GM21786 (cell line): ENCODE measurements at regions not wholly inside any gene's neighbourhood (a gene's known extent, or its start where the extent isn't known, plus 50 kb on each side); places are given as distances from the start of the nearest gene placed in this dataset.

Experiments
- ATAC-seq: cut with Tn5 transposase; IDR thresholded peaks from one replicate; pipeline ENCODE4 v1.9.1; 2021; ENCODE audit not compliant: unreplicated experiment

DNA sequence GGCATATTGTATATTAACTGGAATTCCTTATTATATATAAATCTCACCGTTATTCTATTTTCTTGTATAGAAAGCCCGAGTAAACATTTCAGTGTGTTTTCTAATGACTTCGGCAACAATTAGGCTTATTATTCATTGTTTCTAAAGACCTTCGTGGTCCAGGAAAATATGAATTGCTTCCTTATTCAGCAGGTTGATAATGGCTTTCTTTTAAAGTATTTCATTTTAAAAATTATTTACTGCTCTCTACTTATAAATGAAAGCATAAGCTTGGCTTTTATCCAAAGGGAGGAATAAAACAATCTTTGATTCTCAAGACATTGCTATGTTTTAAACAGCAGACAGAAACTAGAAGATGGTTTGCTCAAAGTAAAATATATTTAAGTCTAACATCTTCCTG, 198.4 kb upstream of the RGS18 start:
- no peak for ATAC-seq

DNA sequence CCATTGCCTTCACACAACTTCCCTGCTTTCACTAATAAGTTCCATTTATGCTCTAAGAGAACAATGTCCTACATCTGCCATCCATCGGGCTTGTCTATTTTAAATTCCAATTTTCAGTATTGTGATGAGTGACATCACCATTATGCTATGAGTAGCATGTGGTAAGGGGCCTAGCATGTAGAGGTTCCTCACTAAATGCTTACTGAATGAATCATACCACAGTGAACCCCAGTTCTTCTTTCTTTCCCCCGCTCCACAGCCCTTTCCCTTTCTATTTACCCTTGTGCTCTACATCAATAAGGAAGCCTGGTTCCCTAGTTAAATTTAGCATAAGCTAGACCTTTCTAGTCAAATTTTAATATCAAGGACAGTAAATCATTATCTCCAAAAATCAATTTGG, 195.0 kb upstream of the RGS18 start:
- no peak for ATAC-seq

DNA sequence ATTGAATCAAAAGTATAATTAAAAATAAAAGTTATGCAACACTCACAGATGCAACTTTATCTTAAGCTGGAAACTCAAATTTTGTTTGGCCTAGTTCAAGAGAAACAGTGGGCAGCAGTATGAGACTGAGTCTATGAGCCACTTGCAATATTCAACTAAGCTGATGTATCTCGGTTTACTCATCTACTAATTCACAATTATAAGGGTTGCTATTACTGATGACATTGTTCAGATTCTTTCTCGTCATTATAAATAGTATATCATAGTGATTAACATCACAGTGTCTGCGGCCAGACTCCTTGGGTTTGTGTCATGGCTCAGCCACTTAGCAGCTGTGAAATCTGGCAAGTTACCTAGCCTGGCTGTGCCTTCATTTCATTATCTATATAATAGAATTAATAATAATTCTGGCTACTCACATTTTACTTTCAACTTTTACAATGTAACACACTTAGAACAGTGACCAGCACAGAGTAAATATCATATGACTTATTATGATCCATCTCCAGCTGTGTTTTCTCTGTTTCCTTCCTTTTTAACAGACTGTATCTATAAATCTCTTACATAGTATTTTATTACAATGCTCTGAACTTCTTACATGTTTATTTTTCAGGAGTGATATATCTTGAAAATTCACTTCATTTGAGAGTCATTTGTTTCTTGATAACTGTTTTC, 194.3 kb upstream of the RGS18 start:
- ATAC-seq: no peak

DNA sequence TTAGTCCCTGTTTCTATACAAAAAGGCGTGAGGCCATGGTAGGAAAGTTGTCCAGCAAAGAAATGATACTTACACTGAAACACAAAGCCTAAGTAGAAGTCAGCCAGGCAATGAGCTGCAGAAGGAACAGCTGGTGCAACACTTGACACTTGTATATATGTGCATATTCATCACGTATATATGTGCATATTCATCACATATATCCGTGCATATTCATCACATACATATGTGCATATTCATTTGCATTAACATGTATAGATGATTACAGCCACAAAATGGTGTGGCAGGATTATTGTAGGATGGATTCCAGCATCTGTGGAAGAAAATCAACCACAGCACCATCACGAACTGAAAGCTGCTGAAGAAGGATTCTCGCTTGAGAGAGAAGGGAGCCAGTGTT, 189.0 kb upstream of the RGS18 start:
- no peak for ATAC-seq

DNA sequence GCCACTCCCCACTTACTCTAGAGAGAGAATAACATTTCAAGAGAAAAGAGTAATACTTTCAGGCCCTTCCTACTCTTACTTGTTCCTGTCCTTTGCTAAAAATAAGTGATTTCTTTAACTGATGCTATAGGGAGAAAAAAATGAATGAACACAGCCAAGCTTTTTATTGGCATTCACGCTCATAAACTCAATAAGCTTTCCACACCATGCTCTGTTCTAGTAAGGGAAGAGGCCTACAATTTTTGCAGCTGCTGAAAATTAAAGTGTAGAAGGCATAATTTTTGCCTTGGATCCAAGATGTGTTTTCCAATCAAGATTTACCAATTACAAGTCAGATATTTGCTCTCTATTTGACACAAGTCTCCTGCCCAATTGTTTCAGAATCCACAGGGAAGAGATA, 188.1 kb upstream of the RGS18 start:
- no peak for ATAC-seq

DNA sequence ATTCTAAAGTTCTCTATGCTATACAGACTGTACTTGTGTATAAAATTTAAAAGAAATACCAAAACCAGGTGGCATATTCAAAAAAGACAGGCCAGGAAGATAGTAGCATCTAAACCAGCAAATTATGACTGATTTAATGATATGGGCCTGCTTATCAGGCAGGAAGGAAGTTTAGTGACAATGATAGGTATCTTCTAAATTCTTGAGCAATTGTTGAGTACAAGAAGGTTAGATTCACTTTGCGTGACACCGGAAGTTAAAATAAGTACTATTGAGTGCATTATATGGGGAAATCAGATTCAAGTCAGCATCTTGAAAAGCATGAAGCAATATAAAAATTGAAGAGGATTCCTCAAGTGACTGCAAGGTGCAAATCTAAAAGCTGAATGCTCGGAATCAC, 186.8 kb upstream of the RGS18 start:
- ATAC-seq: no peak

DNA sequence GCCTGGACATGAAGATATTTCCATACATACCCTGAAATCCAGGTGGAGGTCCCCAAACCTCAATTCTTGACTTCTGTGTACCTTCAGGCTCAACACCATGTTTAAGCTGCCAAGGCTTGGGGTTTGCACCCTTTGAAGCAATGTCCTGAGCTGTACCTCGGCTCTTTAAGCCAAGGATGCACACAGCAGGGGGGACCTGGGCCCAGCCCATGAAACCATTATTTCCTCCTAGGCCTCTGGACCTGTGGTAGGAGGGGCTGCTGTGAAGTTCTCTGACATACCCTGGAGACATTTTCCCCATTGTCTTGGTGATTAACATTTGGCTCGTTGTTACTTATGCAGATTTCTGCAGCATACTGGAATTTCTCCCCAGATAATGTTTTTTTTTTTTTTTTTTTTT, 184.3 kb upstream of the RGS18 start:
- no peak for ATAC-seq

DNA sequence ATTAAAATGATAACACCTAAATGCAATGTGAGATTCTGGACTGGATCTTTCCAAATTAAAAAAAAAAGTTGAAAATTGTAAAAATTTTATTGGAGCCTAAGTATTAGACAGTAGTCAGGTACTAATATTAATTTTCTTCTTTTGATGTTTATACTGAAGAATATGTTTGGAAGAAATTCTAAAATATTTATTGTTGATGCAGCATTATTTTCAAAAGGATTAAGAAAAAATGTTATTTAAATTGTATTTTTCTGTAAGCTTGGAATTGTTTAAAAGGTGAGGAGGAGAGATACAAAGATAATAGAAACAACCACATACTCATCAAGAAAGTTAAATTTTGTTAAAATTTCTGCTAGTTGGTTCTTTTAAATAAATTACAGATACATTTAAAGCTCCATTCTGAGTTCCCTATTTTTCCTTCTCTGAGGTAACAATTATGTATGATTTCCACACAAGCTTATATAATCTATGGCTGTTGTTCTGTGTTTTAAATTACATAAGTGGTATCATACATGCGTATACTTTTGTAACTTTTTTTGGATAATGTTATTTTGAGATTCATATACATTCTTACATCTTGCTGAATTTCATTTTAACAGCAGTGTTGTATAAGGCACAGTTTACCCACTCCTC, 180.3 kb upstream of the RGS18 start:
- no peak for ATAC-seq

DNA sequence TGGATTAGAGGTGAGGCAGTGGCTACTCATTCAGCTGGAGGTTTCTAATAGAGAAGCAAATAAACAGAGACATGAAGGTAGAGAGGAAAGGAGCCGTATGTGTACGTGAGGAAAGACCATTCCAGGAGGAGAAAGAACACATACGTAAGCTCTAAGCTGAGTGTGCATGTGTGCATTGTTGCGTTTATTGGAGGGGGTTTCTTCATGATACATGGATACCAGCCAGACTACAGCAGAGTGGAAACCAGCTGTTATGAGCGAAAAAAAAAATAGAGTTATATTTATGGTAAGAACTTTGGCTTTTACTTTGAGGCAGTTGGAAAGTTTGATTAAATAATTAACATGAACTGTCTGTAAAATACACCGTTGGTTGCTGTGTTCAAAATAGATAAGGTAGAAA, 173.4 kb upstream of the RGS18 start:
- no peak for ATAC-seq

DNA sequence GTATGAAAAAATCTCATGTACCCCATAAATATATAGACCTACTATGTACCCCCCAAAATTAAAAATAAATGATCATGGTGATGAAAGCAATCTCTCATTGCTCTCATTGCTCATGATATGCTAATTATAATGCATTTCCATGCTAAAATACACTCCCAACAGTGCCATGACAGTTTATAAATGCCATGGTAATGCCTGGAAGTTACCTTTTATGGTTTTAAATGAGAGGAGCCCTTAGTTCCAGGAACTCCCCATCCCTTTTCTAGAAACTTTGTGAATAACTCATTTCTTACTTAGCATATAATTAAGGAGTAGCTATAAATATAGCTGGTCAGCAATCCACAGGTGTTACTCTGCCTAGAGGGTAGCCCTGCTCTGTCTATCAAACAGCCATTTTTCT, 166.1 kb upstream of the RGS18 start:
- no peak for ATAC-seq

DNA sequence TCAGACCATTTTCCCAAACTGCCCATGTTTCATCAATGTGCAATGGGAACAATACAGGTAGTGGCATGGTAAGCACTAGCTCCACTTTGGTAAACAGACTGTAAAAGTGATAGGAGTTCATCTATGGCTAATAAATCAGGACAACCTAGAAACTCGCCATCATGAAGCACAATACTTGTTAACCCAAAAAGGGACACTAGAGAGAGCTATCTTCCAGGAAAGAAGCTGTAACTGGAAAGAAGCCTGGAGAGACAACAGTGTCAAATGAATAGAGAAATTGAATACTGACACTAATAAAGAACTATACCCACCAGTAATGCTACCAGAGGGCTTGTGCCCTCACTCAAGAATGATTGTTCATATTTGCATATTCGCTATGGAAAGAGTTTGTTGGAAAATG, 164.7 kb upstream of the RGS18 start:
- ATAC-seq: no peak

DNA sequence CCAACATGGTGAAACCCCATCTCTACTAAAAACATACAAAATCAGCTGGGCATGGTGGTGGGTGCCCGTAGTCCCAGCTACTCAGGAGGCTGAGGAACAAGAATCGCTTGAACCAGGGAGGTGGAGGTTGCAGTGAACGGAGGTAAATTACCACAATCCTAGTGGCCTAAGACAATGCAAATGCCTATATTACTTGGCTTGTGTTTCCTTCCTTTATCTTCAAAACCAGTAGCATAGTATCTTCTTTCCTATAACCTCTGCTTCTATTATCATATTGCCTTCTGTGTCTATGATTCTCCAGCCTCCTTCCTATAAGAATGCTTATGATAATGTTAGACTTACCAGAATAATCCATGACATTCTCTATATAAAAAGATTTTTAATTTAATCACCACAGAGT, 156.2 kb upstream of the RGS18 start:
- ATAC-seq: no peak

DNA sequence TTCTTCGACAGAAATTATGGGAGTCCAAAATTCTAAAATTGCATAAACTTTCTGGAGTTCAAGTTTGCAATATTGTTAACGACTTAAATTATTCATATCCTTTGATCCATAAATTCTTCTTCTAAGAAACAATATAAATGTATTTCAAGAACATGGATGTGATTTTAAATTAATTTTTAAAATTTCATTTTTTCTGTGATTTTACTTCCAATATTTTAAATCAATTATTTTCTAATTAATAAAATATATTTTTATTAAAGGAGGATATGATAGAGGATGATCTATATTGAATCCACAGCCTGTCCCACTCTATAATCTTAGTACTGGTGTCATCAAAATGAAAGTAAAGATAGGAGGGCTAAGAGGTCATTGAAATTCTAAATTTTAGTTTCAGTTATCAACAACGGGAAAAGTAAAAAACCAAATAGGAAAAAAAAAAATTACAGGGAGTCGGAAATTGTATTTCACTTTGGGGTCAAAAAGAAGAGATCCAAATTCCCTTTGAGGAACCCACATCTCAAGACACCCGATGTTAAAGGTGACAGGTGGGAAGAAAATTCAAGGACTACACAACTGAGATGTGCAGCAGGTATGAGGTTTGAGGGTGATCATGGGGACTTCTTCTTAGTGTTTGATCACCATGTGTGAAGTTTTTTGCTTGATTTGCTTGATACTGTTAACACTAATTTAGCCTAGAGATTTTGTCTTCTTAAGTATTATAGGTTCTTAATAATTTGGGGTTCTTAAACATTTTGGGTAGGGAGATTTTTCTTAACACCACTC, 154.8 kb upstream of the RGS18 start:
- no peak for ATAC-seq

DNA sequence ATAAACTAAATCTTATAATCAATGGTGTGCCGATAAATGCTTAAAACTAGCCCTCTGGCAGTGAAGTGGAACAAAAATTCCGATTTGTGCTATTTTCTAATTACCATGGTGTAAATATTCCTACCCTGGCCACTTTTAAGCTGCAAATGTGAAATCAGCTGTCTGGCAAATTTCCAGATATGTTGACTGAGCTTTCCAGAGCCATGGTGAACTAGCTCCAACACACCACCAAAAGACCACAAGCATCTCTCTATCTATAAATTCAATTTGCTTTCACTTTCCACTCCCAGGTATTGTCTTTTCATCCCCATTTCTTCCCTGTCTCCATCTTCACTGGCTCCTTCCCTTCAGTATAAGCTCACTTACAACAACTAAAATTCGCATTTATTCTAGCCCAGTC, 152.3 kb upstream of the RGS18 start:
- ATAC-seq: no peak

DNA sequence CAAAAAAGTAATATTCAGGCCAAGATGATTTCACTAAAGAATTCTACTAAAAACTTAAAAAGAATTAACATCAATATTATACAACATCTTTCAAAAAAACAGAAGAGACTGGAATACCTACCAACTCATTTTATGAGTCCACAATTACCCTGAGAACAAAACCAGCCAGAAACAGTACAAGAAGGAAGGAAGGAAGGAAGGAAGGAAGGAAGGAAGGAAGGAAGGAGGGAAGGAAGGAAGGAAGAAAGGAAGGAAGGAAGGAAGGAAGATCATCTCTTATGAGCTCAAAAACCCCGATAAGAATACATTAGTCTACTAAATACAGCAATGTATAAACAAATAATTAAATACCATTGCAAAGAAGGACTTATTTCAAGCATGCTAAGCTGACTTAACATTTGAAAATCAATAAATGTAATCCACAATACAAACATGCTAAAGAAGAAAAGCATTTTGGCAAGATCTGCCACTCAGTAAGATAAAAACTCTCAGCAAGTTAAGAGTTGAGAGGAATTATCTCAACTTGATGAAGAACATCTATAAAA, 149.9 kb upstream of the RGS18 start:
- ATAC-seq: no peak

DNA sequence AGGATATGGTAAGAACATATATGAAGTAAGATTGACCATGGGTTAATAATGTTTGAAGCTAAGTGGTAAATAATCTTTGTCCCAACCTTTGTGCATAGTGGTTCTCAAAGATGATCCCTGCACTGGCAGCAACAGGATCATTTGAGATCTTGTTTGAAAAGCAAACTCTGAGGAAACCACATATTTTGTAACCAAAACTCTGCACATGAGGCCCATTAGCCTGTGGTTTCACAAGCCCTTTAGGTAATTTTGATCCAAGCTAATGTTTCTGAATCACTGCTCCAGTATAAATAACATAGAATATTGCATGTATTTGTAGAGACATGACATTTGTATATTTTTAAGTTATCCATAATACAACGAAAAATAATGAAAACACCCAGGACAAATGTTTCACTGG, 147.9 kb upstream of the RGS18 start:
- ATAC-seq: no peak

DNA sequence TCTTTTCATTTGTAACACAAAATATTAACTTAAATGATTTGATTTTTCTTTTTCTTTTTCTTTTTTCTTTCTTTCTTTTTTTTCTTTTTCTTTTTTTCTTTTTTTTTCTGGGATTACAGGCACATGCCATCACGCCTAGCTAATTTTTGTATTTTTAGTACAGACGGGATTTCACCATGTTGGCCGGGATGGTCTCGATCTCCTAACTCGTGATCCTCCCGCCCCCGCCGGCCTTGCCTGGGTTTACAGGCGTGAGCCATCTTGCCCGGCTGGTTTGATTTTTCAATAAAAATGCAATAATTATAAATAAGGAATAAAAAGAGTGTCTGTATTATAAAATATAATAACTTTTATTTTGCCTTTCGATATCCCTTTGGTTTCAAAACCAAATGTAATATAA, 146.7 kb upstream of the RGS18 start:
- no peak for ATAC-seq

DNA sequence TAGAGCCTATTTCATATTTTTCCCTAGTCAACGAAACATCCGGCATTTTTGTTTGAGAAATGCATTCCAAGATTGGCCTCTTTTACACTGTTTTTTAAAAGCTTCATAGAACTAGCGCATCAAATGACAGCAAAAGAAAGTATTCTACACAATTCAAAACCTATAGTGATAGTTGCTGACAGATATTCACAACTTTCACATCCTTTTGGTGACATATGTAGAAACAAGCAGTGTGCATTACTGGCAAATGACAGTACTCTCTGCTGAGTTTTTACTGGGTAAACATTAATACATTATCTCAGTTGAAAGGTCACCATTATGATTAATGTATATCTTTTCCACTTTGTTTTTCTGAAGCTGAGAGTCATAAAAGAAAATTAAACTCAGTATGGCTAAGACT, 135.4 kb upstream of the RGS18 start:
- ATAC-seq: no peak

DNA sequence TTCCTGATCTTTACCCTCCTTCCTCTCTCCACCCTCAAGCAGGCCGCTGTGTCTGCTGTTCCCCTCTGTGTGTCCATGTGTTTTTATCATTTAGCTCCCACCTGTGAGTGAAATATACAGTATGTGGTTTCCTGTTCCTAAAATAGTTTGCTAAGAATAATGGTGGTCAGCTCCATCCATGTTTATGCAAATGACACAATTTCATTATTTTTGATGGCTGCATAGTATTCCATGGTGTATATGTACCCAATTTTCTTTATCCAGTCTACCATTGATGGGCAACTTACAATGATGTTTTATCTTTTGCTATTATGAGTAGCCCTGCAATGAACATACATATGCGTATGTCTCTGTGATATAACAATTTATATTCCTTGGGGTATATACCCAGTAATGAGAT, 133.4 kb upstream of the RGS18 start:
- ATAC-seq: no peak

DNA sequence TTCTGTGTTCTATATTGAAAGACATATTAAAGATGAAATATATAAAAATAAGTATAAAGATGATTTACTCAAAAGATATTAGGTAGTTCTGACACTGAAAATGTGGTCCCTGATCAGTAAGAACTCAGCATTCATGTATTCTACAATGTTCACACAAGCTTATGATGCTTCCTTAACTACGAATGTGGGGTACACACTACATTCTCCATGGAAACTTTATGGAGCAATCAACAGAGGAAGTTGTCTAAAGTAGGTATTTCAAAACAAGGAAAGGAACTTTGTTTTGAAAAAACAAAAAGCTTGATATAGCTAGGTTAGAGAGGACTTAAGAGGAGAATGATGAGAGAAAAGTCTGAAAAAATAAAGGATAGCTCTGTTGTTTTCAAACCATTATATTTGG, 119.7 kb upstream of the RGS18 start:
- ATAC-seq: no peak

DNA sequence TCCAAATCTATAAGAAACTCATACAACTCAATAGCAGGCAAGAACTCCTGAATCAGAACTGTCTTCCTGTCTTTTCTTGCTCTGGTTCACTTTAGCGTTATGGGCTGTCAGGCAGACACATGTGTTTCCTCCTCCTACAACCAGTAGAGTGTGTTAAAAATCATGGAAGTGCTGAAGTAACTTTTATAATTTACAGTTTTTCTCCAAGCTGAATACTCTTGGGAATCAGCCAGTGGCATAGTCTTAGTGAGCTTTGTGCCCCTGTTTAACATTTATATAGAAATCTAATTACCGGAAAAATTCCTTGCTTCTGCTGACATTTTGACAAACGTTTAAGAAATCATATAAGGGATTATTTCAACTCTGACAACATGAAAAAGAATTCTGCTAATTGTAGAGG, 113.1 kb upstream of the RGS18 start:
- no peak for ATAC-seq

DNA sequence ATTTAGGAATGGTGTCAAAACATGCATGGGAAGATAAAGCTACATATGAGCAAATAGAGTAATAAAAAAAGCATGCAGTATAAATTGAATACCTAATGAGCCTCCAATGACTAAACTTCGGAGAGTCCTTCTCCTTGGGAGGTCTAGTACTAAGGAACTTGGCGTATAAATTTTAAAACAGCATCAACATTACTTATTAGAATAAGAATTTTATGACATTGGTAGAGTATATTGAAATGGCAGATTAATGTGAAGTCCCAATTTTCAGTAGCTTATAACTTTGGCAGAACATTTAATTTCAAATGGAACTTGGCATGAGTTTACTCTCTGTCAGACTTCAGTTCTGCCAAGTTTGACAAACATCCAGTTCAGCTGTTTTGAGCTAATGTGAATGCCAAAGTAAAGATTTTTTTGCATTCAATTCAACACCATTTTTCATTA, 104.7 kb upstream of the RGS18 start:
- no peak for ATAC-seq
